ENCODE measurements at regions not wholly inside any gene's neighbourhood (a gene's known extent, or its start where the extent isn't known, plus 50 kb on each side); places are given as distances from the start of the nearest gene placed in this dataset.
A peak's percentile ranks its signal among the peaks of the same experiment; 100 is the strongest.

DNA sequence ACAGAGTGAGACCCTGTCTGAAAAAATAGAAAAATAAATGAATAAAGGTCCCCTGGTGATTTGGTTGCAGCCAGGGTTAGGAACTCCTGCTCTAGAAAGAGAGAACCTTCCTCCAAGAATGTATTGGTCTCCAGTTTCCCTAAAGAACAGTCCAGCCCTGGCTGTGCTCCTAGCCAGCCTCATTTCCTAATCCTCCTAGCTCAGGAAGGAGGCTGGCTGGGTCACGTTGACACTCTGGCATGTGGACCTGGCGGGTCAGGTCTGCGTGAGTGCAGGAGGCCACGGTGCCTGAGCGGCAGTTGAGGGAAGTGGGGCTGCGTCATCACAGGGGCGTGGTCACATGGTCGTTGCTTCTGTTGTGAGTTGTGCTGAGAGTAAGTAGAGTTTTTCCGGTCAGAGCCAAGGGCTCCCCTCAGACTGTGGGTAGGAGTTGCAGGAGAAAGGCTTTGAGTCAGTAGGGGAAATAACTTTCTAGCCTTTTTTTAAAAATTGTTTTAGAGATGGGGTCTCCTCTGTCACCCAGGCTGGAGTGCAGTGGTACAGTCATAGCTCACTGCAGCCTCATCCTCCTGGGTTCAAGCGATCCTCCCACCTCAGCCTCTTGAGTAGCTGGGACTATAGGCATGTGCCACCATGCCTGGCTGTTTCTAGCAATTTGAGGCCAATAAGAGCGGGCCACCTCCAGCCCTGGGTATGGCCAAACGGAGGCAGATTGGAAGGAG lies 194.0 kb upstream of the CIBAR2 start:
- peaks cover 45 to 56% of the 10 kb centered on the region in 2 experiments for H3K4me1 ChIP-seq (ENCODE audit: control insufficient read depth in 1 of 2, insufficient read depth in 1 of 2, low read depth in 1 of 2, low read length in 1 of 2)
- no peak overlapping the region for H3K27ac ChIP-seq
- H3K36me3 ChIP-seq: no peaks in the 10 kb centered on the region
- no peaks in the 10 kb centered on the region for H3K9me3 ChIP-seq
- peaks cover 30% of the 10 kb centered on the region for H3K27me3 ChIP-seq
- H3K4me3 ChIP-seq (ENCODE audit: low read depth in 1 of 2, low read length in 1 of 2): no peak overlapping the region
- TF ChIP-seq CTCF (IDR thresholded peaks at IDR 0.05): no peak

GRCh38 chr16:85306793-85307551 lies 194.7 kb upstream of the CIBAR2 start:
- Histone ChIP-seq H3K36me3 (no peaks in the 10 kb centered on the region), H3K27ac (no peak overlapping the region), H3K9me3 (no peaks in the 10 kb centered on the region), H3K4me3 (ENCODE audit: low read depth in 1 of 2, low read length in 1 of 2) (no peak overlapping the region), H3K4me1 (ENCODE audit: control insufficient read depth in 1 of 2, insufficient read depth in 1 of 2, low read depth in 1 of 2, low read length in 1 of 2) (peaks cover 45 to 57% of the 10 kb centered on the region in 2 experiments), H3K27me3 (peaks cover 38% of the 10 kb centered on the region)
- TF ChIP-seq CTCF (IDR thresholded peaks at IDR 0.05): no peak

DNA sequence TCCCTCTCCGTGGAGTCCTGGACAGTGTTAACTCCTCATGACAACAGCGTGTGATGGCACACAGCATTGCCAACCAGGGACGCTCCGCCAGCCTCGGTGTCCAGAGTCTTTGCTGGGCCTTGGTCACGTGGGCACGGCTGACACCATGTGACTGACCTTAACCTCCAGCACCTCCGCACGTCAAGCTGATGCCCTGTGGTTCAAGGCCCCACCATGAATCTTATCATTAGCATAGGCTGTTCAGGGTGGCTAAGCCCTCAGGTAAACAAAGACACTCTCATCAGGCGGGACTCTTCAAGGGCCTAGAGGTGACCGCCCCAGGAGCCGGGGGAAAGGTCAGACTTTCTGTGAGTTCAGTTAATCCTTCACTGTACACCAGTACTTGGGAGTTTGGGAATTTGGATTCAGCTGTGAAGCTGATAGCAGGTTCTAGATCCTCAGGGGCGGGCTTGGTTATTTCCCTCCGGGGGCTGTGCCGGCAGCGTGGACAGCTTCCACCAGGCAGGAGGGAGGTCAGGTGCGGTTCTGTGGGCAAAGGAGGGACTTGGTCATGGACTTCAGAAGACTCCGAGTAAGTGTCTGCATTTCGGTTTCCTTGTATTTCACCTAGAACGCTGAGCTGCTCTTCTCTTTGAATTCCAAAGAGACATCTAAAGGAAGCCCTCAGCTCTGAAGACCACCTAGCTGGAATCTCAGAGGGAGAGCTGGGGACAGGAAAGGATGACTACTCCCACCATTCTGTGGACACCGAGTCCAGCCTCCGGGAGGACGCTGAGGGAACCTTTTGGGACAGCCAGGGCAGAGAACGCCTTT lies 195.5 kb upstream of the CIBAR2 start:
- peaks cover 45 to 57% of the 10 kb centered on the region in 2 experiments for H3K4me1 ChIP-seq (ENCODE audit: control insufficient read depth in 1 of 2, insufficient read depth in 1 of 2, low read depth in 1 of 2, low read length in 1 of 2)
- H3K27ac ChIP-seq: no peak overlapping the region
- H3K4me3 ChIP-seq (ENCODE audit: low read depth in 1 of 2, low read length in 1 of 2): no peak overlapping the region
- no peak for TF ChIP-seq CTCF (IDR thresholded peaks at IDR 0.05)
- H3K27me3 ChIP-seq: peaks cover 44% of the 10 kb centered on the region
- H3K36me3 ChIP-seq: no peaks in the 10 kb centered on the region
- no peaks in the 10 kb centered on the region for H3K9me3 ChIP-seq

DNA sequence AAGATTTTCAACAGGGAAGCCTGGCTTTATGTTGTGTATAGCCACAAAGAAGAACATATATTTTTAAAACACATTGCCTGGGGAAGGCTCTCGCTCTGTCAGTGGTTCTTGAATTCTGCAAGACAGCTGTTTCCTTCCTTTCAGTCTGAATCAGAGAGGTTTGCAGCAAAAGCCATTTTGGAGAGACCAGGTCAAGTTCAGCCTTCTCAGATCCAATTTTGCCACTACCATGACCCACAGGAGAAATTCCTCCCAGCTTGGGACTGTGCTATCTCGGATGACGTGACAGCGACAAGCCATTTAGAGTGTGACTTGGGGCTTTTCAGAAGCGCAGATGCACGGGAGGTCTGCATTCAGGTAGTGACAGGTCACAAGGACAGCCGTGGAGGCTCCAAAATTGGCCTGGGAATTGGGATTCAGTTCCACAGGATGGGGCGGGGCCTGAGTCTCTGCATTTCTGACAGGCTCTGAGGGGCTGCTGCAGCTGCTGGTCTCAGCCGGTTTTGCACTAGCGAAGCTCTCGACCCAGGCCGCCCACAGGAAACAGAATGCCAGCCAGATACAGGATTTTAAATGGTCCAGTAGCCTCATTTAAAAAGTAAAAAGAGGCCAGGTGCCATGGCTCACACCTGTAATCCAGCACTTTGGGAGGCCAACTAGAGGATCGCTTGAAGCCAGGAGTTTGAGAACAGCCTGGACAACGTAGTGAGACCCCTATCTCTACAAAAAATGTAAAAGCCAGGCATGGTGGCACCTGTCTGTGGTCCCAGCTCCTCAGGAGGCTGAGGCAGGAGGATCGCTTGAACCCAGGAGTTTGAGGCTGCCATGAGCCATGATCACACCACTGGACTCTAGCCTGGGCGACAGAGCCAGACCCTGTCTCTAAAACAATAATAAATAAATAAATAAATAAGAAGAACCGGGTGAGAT lies 196.6 kb upstream of the CIBAR2 start:
- Histone ChIP-seq H3K27me3 (peaks cover 44% of the 10 kb centered on the region), H3K9me3 (no peaks in the 10 kb centered on the region), H3K4me1 (ENCODE audit: control insufficient read depth in 1 of 2, insufficient read depth in 1 of 2, low read depth in 1 of 2, low read length in 1 of 2) (peaks cover 38 to 49% of the 10 kb centered on the region in 2 experiments), H3K36me3 (no peaks in the 10 kb centered on the region), H3K27ac (no peak overlapping the region), H3K4me3 (ENCODE audit: low read depth in 1 of 2, low read length in 1 of 2) (peak overlapping the region in 1 of 2 experiments; percentile 10)
- TF ChIP-seq CTCF (IDR thresholded peaks at IDR 0.05): no peak
